Ishikawa (cell line): ENCODE measurements at regions not wholly inside any gene's neighbourhood (a gene's known extent, or its start where the extent isn't known, plus 50 kb on each side); places are given as distances from the start of the nearest gene placed in this dataset.

Source experiments
- CEBPB ChIP-seq: IDR thresholded peaks from 2 replicates; pipeline ENCODE4 v1.6.1; 2012
- CREB1 ChIP-seq: IDR thresholded peaks from 2 replicates; pipeline ENCODE4 v1.6.1; 2012; ENCODE audit warnings: low read depth
- EGR1 ChIP-seq: IDR thresholded peaks from 2 replicates; pipeline ENCODE4 v1.6.1; 2012
- EP300 ChIP-seq: IDR thresholded peaks from 2 replicates; pipeline ENCODE4 v1.6.1; 2012; ENCODE audit warnings: borderline replicate concordance
- RAD21 ChIP-seq: IDR thresholded peaks from 2 replicates; pipeline ENCODE4 v1.6.1; 2012; ENCODE audit warnings: low read depth
- TCF12 ChIP-seq: IDR thresholded peaks from 2 replicates; pipeline ENCODE4 v1.6.1; 2012; ENCODE audit warnings: low read depth
- YY1 ChIP-seq: IDR thresholded peaks from 2 replicates; pipeline ENCODE4 v1.6.1; 2012; ENCODE audit warnings: low read depth
- ZBTB7A ChIP-seq: IDR thresholded peaks from 2 replicates; pipeline ENCODE4 v1.6.1; 2012; ENCODE audit warnings: low read depth
- TF ChIP-seq, protein P1 (sequence below): IDR thresholded peaks from 2 replicates; pipeline ENCODE4 v1.6.1; 2012
- TF ChIP-seq, protein P2 (sequence below): IDR thresholded peaks from 2 replicates; pipeline ENCODE4 v1.6.1; 2012

DNA sequence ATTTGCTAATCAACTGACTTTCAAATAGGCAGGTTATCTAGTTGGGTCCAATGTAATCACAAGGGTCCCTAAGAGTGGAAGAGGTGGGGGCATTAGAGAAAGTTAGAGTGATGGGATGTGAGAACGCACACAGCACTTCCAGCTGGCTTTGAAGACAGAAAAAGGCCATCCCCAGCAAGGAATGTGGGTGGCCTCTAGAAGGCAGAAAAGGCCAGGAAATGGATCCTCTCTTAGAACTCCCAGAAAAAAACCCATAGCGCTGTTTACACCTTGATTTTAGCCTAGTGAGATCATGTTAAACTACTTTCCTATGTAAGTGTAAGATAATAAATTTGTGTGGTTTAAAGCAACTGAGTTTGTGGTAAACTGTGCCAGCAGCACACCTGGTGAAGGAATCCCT, 219.5 kb upstream of the HABP2 start:
- TF ChIP-seq, protein P1, sequence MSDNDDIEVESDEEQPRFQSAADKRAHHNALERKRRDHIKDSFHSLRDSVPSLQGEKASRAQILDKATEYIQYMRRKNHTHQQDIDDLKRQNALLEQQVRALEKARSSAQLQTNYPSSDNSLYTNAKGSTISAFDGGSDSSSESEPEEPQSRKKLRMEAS: no peak
- TF ChIP-seq, protein P2, sequence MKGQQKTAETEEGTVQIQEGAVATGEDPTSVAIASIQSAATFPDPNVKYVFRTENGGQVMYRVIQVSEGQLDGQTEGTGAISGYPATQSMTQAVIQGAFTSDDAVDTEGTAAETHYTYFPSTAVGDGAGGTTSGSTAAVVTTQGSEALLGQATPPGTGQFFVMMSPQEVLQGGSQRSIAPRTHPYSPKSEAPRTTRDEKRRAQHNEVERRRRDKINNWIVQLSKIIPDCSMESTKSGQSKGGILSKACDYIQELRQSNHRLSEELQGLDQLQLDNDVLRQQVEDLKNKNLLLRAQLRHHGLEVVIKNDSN: no peak
- TF ChIP-seq RAD21 (peak; percentile 19), YY1 (no peak), EGR1 (no peak), CREB1 (no peak), ZBTB7A (no peak), CEBPB (no peak), TCF12 (no peak), EP300 (no peak)
